GM12892 (cell line): ENCODE measurements at regions not wholly inside any gene's neighbourhood (a gene's known extent, or its start where the extent isn't known, plus 50 kb on each side); places are given as distances from the start of the nearest gene placed in this dataset.

Experiments
- POLR2A ChIP-seq: IDR thresholded peaks from 2 replicates; pipeline ENCODE4 v1.6.1; 2011; ENCODE audit warnings: low read depth, low read length, control low read depth
- POLR2AphosphoS5 ChIP-seq: IDR thresholded peaks from 2 replicates; pipeline ENCODE4 v1.6.1; 2011; ENCODE audit warnings: low read depth, low read length, control low read depth
- TAF1 ChIP-seq: IDR thresholded peaks from 2 replicates; pipeline ENCODE4 v1.6.1; 2011; ENCODE audit warnings: low read depth, mild to moderate bottlenecking, control low read depth, low read length, borderline replicate concordance

GRCh38 chr5:166952048-166952447 is 1339.4 kb upstream of the WWC1 start:
- no peak for TF ChIP-seq TAF1
- no peak for TF ChIP-seq POLR2A
- no peak for TF ChIP-seq POLR2AphosphoS5
